Keratinocyte (primary cell): ENCODE measurements at regions not wholly inside any gene's neighbourhood (a gene's known extent, or its start where the extent isn't known, plus 50 kb on each side); places are given as distances from the start of the nearest gene placed in this dataset.

ENCODE experiments used
- DNase-seq: peaks from one replicate; pipeline ENCODE4 v3.0.0-alpha.2; 2011; ENCODE audit warnings: low read depth, missing footprints, low spot score
- FAIRE-seq: peaks from 2 replicates; lab custom pipeline; 2011; peaks lifted over from hg19 to GRCh38; lab: Jason Lieb, UNC
- H2AFZ ChIP-seq: 2 replicates; pipeline ENCODE4 v1.6.0; 2012; ENCODE audit warnings: low read length, control low read depth, inconsistent platforms; ENCODE audit not compliant: control insufficient read depth
- H3K27ac ChIP-seq: 2 replicates; pipeline ENCODE4 v1.5.1; 2011; ENCODE audit warnings: low read length; ENCODE audit not compliant: control insufficient read depth, insufficient read depth
- H3K27me3 ChIP-seq: 3 replicates; pipeline ENCODE4 v1.6.0; 2011; ENCODE audit warnings: low read length; ENCODE audit not compliant: control insufficient read depth, insufficient read depth; ENCODE audit errors: extremely low read depth
- H3K36me3 ChIP-seq, 2 experiments: 2 replicates in 1 of 2; 3 replicates in 1 of 2; pipeline ENCODE4 v1.5.1; 2011; ENCODE audit warnings: low read length in 2 of 2, mild to moderate bottlenecking in 1 of 2; ENCODE audit not compliant: control insufficient read depth in 2 of 2, insufficient read depth in 2 of 2; ENCODE audit errors: extremely low read depth in 1 of 2
- H3K4me1 ChIP-seq: 3 replicates; pipeline ENCODE4 v1.5.1; 2011; ENCODE audit warnings: low read length; ENCODE audit not compliant: control insufficient read depth, insufficient read depth; ENCODE audit errors: extremely low read depth
- H3K4me2 ChIP-seq: 3 replicates; pipeline ENCODE4 v1.6.0; 2011; ENCODE audit warnings: low read depth, low read length; ENCODE audit not compliant: control insufficient read depth, insufficient read depth; ENCODE audit errors: extremely low read depth
- H3K4me3 ChIP-seq, 3 experiments: fragments of 200-600 bp in 1 of 3; sonication (generic) in 1 of 3; 2 replicates in 2 of 3; 3 replicates in 1 of 3; pipeline ENCODE4 v1.5.1; 2011 to 2016; ENCODE audit warnings: low read length in 3 of 3, mild to moderate bottlenecking in 3 of 3, control low read depth in 2 of 3, inconsistent platforms in 1 of 3, low read depth in 1 of 3, mixed read lengths in 1 of 3, mixed run types in 1 of 3, moderate library complexity in 1 of 3; ENCODE audit not compliant: control insufficient read depth in 2 of 3, insufficient read depth in 2 of 3; ENCODE audit errors: extremely low read depth in 1 of 3
- H3K79me2 ChIP-seq: 2 replicates; pipeline ENCODE4 v1.6.0; 2012; ENCODE audit warnings: low read length; ENCODE audit not compliant: control insufficient read depth, insufficient read depth
- H3K9ac ChIP-seq: 3 replicates; pipeline ENCODE4 v1.6.0; 2011; ENCODE audit warnings: low read length; ENCODE audit not compliant: control insufficient read depth, insufficient read depth; ENCODE audit errors: extremely low read depth
- H3K9me1 ChIP-seq: 3 replicates; pipeline ENCODE4 v1.6.0; 2011; ENCODE audit warnings: low read length; ENCODE audit not compliant: control insufficient read depth, insufficient read depth; ENCODE audit errors: extremely low read depth
- H3K9me3 ChIP-seq: 2 replicates; pipeline ENCODE4 v1.5.1; 2012; ENCODE audit warnings: low read depth, low read length; ENCODE audit not compliant: control insufficient read depth
- H4K20me1 ChIP-seq: 3 replicates; pipeline ENCODE4 v1.6.0; 2011; ENCODE audit warnings: low read length; ENCODE audit not compliant: control insufficient read depth, insufficient read depth; ENCODE audit errors: extremely low read depth
- EZH2 ChIP-seq: IDR thresholded peaks from one replicate; pipeline ENCODE4 v1.6.1; 2012; ENCODE audit warnings: inconsistent platforms, mild to moderate bottlenecking, low read length, moderate library complexity
- dilution Hi-C: fragments of 300-500 bp; cut with MboI; formaldehyde crosslinking; loops from one replicate; pipeline ENCODE4 v1.7.0; 2020; ENCODE audit warnings: low sequenced_read_pairs; ENCODE audit not compliant: extremely low pct_ligation_motif_present
- TF ChIP-seq, protein P1 (sequence below), 3 experiments: IDR thresholded peaks in 1 of 3; conservative IDR thresholded peaks in 1 of 3; optimal IDR thresholded peaks in 1 of 3; 2 replicates in 2 of 3; 3 replicates in 1 of 3; pipeline versions ENCODE3 to v1.5.1; 2011; ENCODE audit warnings: low read length in 3 of 3, mild to moderate bottlenecking in 3 of 3, moderate library complexity in 2 of 3, control low read depth in 1 of 3, inconsistent platforms in 1 of 3; ENCODE audit not compliant: insufficient read depth in 2 of 3; ENCODE audit errors: extremely low read depth in 1 of 3

DNA sequence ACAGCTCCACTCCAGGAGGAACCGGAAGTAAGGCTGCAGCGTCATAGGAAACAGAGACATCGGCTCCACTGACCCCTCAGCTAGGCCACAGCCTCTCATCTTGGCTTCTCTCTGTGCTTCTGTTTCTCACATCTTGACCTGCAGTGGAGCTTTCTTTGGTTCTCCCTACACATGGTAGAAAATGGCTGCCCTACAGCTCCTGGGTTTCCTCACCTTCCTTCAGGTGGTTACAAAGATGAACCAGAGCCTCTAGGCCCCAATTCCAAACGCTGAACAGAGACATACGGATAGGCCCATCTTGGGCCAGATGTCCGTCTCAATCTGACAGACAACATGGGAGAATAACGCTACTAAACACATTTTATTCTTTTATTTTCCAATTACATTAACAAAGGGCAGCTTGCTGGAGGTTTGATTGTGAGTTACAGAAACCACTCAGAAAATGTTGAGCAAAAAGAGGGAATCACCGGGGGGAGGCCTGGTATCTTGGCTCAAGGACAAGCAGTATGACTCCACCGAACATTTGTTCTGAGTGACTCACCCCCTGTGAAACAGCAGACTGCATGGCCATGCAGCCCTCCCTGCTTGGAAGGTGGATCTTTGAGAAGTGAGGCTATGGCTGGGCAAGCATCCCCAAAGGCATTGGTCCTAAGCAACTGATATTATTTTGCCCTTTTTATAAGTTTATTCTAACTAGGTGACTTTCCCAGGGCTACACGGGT lies 303.5 kb downstream of the CDCA7 start:
- Histone ChIP-seq H3K4me3 (no peak overlapping the region), H3K27ac (peak overlapping the region; percentile 68), H3K36me3 (no peaks in the 10 kb centered on the region), H3K4me2 (peak overlapping the region; percentile 11), H3K9me1 (no peaks in the 10 kb centered on the region), H2AFZ (peak overlapping the region; percentile 78), H3K9ac (peak overlapping the region; percentile 42), H3K9me3 (no peaks in the 10 kb centered on the region), H4K20me1 (no peaks in the 10 kb centered on the region), H3K79me2 (no peaks in the 10 kb centered on the region), H3K27me3 (no peaks in the 10 kb centered on the region), H3K4me1 (peaks cover 56% of the 10 kb centered on the region)
- TF ChIP-seq EZH2, result no peak
- TF ChIP-seq, protein P1, sequence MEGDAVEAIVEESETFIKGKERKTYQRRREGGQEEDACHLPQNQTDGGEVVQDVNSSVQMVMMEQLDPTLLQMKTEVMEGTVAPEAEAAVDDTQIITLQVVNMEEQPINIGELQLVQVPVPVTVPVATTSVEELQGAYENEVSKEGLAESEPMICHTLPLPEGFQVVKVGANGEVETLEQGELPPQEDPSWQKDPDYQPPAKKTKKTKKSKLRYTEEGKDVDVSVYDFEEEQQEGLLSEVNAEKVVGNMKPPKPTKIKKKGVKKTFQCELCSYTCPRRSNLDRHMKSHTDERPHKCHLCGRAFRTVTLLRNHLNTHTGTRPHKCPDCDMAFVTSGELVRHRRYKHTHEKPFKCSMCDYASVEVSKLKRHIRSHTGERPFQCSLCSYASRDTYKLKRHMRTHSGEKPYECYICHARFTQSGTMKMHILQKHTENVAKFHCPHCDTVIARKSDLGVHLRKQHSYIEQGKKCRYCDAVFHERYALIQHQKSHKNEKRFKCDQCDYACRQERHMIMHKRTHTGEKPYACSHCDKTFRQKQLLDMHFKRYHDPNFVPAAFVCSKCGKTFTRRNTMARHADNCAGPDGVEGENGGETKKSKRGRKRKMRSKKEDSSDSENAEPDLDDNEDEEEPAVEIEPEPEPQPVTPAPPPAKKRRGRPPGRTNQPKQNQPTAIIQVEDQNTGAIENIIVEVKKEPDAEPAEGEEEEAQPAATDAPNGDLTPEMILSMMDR (optimal IDR thresholded peaks at IDR 0.05 in 1 of 3, IDR thresholded peaks at IDR 0.05 in 1 of 3, conservative IDR thresholded peaks at IDR 0.05 in 1 of 3; ENCODE audit: extremely low read depth in 1 of 3, insufficient read depth in 2 of 3, low read length in 3 of 3), result no peak
- DNase-seq, result no peak
- peak; percentile 99 for FAIRE-seq
- dilution Hi-C loops, result no loop called here

DNA sequence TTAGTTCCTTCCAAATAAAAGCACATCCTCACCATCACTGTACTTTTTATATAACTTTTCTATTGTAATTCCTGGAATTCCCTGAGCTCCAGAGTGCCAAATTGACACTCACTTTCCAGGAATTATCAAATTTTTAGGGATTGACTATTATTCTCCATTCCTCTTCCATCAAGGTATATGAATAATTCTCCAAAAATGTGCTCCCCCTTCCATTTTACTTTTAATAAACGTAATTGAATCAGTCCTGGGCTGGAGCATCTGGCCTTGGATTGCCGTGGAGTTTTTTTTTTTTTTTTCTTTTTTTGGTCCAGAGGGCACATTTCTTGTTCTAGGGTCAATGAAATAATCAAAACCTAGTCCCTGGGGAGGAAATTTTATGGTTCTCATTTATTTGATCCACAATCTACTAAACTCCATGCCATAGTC lies 304.3 kb downstream of the CDCA7 start:
- Histone ChIP-seq H3K4me1 (peaks cover 48% of the 10 kb centered on the region), H2AFZ (no peak overlapping the region), H3K36me3 (no peaks in the 10 kb centered on the region), H3K9ac (no peak overlapping the region), H3K27ac (peak overlapping the region; percentile 68), H3K27me3 (no peaks in the 10 kb centered on the region), H3K9me1 (no peaks in the 10 kb centered on the region), H3K79me2 (no peaks in the 10 kb centered on the region), H3K4me3 (no peak overlapping the region), H3K9me3 (no peaks in the 10 kb centered on the region), H3K4me2 (peak overlapping the region; percentile 11), H4K20me1 (no peaks in the 10 kb centered on the region)
- dilution Hi-C loops, result no loop called here
- FAIRE-seq (no peak), DNase-seq (no peak)
- TF ChIP-seq EZH2, result no peak
- TF ChIP-seq, protein P1 (optimal IDR thresholded peaks at IDR 0.05 in 1 of 3, IDR thresholded peaks at IDR 0.05 in 1 of 3, conservative IDR thresholded peaks at IDR 0.05 in 1 of 3; ENCODE audit: extremely low read depth in 1 of 3, insufficient read depth in 2 of 3, low read length in 3 of 3), result no peak
